Heart left ventricle (tissue), 13 donors: ENCODE measurements at regions not wholly inside any gene's neighbourhood (a gene's known extent, or its start where the extent isn't known, plus 50 kb on each side); places are given as distances from the start of the nearest gene placed in this dataset.

Experiments
- CTCF ChIP-seq, 12 donors: fragments of 200-600 bp; sonication (generic) in 4 of 12; IDR thresholded peaks; one replicate each; pipeline versions ENCODE4 v1.5.0 to v1.8.0; 2018 to 2022; ENCODE audit warnings: antibody characterized with exemption in 12 of 12, mild to moderate bottlenecking in 5 of 12
- POLR2A ChIP-seq, 2 donors: fragments of 450-650 bp; IDR thresholded peaks; one replicate each; pipeline ENCODE4 v1.6.1; 2017; ENCODE audit warnings: antibody characterized with exemption in 2 of 2, mild to moderate bottlenecking in 2 of 2, moderate library complexity in 2 of 2
- donor health status: ischemic (EF 13 %, LVEDD 7.1; RV severe dilation, severe dysfunction).
- donor health status: DM: no; HTN: yes; CAD: no.
- donor health status: DM: no; HTN: no; CAD: no.
- donor health status: ischemic (EF 25% LVEDD 6.9; RV normal size, moderate dysfunction).
- donor health status: ischemic (EF 25% LVEDD 5.7; RV mildly dilated, moderate dysfunction).
- donor health status: ischemic (EF 35%, LVEDD 5.7; RV mildly dilated, moderate dysfunction).
- donor health status: nonischemic (EF 11% LVEDD 7.7; RV severe dilation, severe dysfunction).
- donor health status: DM: yes; HTN: yes; CAD: no.
- donor health status: PGD.
- donor health status: ischemic (EF 29% LVEDD 5.4; RV normal size, mild dysfunction).
- donor health status: nonischemic (EF 23%, LVEDD 6.1; RV moderate dilation, normal function).

GRCh38 chr5:168002116-168002515 is 289.3 kb upstream of the WWC1 start:
- TF ChIP-seq CTCF (IDR thresholded peaks at IDR 0.05) (no peak), POLR2A (IDR thresholded peaks at IDR 0.05) (no peak)
